ENCODE measurements at regions not wholly inside any gene's neighbourhood (a gene's known extent, or its start where the extent isn't known, plus 50 kb on each side); places are given as distances from the start of the nearest gene placed in this dataset.

- intact Hi-C loops (cut with micrococcal nuclease), result no loop called here
- Mint-ChIP-seq H3K4me3 (no peak overlapping the region), H3K27ac (no peak overlapping the region), H3K27me3 (ENCODE audit: low read depth) (no peaks in the 10 kb centered on the region), H3K4me1 (ENCODE audit: low read depth) (no peaks in the 10 kb centered on the region), H3K9me3 (peaks cover 1% of the 10 kb centered on the region), H3K36me3 (ENCODE audit: low read depth) (no peaks in the 10 kb centered on the region)
- DNase-seq, result no peak
- CTCF ChIA-PET, result no interaction called here
Measured at GRCh38 chr17:70888324-70888723, 719.0 kb downstream of the KCNJ2 start.

DNA sequence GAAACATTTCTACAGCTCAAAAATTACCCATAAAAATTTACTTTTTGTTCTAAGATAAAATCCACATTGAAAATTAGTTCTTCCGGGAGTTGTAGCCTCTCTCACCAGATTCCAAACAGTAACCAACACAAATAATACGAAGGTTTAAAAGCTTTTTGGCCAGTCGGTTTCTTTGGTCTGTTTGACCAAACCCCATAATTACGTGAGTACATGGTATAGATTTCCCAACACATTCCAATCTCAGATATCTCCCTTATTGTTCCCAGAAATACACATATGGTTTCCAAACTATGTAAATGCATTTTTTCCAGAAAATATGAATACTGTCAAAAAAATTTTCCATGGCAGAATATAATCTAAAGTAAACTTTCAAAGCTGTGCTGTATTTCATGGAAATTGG, 722.0 kb downstream of the KCNJ2 start:
- H3K36me3 Mint-ChIP-seq (ENCODE audit: low read depth), result no peaks in the 10 kb centered on the region
- no peak for DNase-seq
- no peak overlapping the region for H3K27ac Mint-ChIP-seq
- no peak overlapping the region for H3K4me3 Mint-ChIP-seq
- CTCF ChIA-PET, result no interaction called here
- H3K27me3 Mint-ChIP-seq (ENCODE audit: low read depth), result no peaks in the 10 kb centered on the region
- H3K9me3 Mint-ChIP-seq, result peaks cover 1% of the 10 kb centered on the region
- H3K4me1 Mint-ChIP-seq (ENCODE audit: low read depth), result no peaks in the 10 kb centered on the region
- intact Hi-C loops (cut with micrococcal nuclease), result no loop called here

DNA sequence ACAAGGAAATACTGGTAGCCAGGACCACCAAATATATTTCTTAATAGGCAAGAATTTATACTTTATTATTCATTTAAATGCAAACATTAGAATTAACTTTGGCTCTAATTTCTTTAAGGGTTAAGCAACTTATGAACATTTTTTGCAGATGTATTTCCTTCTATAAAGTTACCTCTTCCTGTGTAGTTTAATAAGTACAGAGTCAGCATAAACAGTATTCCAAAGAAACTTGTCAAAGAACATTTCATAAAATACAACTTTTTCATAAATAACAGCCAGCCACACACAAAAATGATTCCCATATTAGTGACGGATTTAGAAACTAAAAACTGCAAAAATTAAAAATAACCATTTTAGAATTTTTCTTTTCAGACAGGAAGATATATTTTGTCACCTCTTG, 723.2 kb downstream of the KCNJ2 start:
- H3K27ac Mint-ChIP-seq, result no peak overlapping the region
- H3K9me3 Mint-ChIP-seq, result peaks cover 5% of the 10 kb centered on the region
- CTCF ChIA-PET, result no interaction called here
- DNase-seq, result no peak
- no peaks in the 10 kb centered on the region for H3K36me3 Mint-ChIP-seq (ENCODE audit: low read depth)
- no peaks in the 10 kb centered on the region for H3K4me1 Mint-ChIP-seq (ENCODE audit: low read depth)
- no peaks in the 10 kb centered on the region for H3K27me3 Mint-ChIP-seq (ENCODE audit: low read depth)
- no peak overlapping the region for H3K4me3 Mint-ChIP-seq
- intact Hi-C loops (cut with micrococcal nuclease), result no loop called here

DNA sequence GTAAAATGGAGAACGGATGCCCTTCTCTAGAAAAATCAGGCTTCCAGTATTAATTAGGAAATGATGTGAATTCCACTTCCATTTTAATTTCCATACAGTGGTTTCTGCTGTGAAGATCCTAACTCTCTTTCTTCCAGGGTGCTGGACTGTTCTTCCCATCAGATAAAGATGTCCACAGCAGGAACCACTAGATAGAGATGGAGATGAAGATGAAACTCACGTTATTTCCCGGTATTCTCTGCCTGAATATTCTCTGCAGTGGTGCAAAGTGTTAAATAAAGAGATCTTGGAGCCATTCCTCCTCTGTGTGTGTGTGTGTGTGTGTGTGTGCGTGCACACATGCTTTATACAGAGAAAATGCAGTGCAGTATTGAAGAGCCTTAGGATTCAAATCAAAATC, 727.5 kb downstream of the KCNJ2 start:
- intact Hi-C loops (cut with micrococcal nuclease), result no loop called here

GRCh38 chr17:70897446-70897845, 728.1 kb downstream of the KCNJ2 start:
- CTCF ChIA-PET, result interaction anchor here (0.5 kb wide), 1 partner anchor 1782 kb away, joined by 4 read pairs; no protein-coding TSS in a partner anchor
- Mint-ChIP-seq H3K4me1 (ENCODE audit: low read depth) (no peaks in the 10 kb centered on the region), H3K9me3 (peaks cover 13% of the 10 kb centered on the region), H3K27me3 (ENCODE audit: low read depth) (no peaks in the 10 kb centered on the region), H3K4me3 (no peak overlapping the region), H3K27ac (no peak overlapping the region), H3K36me3 (ENCODE audit: low read depth) (no peaks in the 10 kb centered on the region)
- intact Hi-C loops (cut with micrococcal nuclease), result no loop called here
- DNase-seq, result no peak

More for the DNA sequence above, 727.5 kb downstream of the KCNJ2 start:
- H3K4me1 Mint-ChIP-seq (ENCODE audit: low read depth), result no peaks in the 10 kb centered on the region
- no peak for DNase-seq
- H3K36me3 Mint-ChIP-seq (ENCODE audit: low read depth), result no peaks in the 10 kb centered on the region
- no peaks in the 10 kb centered on the region for H3K27me3 Mint-ChIP-seq (ENCODE audit: low read depth)
- no peak overlapping the region for H3K4me3 Mint-ChIP-seq
- H3K27ac Mint-ChIP-seq, result no peak overlapping the region
- H3K9me3 Mint-ChIP-seq, result peaks cover 13% of the 10 kb centered on the region
- CTCF ChIA-PET, result no interaction called here

GRCh38 chr17:70901870-70902269, 732.5 kb downstream of the KCNJ2 start:
- CTCF ChIA-PET, result no interaction called here
- peaks cover 12% of the 10 kb centered on the region for H3K9me3 Mint-ChIP-seq
- intact Hi-C loops (cut with micrococcal nuclease), result no loop called here
- H3K27ac Mint-ChIP-seq, result no peak overlapping the region
- no peaks in the 10 kb centered on the region for H3K36me3 Mint-ChIP-seq (ENCODE audit: low read depth)
- no peaks in the 10 kb centered on the region for H3K27me3 Mint-ChIP-seq (ENCODE audit: low read depth)
- no peaks in the 10 kb centered on the region for H3K4me1 Mint-ChIP-seq (ENCODE audit: low read depth)
- DNase-seq, result no peak
- no peak overlapping the region for H3K4me3 Mint-ChIP-seq

- DNase-seq, result no peak
- no peak overlapping the region for H3K4me3 Mint-ChIP-seq
- no peaks in the 10 kb centered on the region for H3K36me3 Mint-ChIP-seq (ENCODE audit: low read depth)
- no peak overlapping the region for H3K27ac Mint-ChIP-seq
- peaks cover 5% of the 10 kb centered on the region for H3K9me3 Mint-ChIP-seq
- H3K27me3 Mint-ChIP-seq (ENCODE audit: low read depth), result no peaks in the 10 kb centered on the region
- CTCF ChIA-PET, result no interaction called here
- no peaks in the 10 kb centered on the region for H3K4me1 Mint-ChIP-seq (ENCODE audit: low read depth)
- intact Hi-C loops (cut with micrococcal nuclease), result no loop called here
Measured at GRCh38 chr17:70905796-70906195, 736.5 kb downstream of the KCNJ2 start.

DNA sequence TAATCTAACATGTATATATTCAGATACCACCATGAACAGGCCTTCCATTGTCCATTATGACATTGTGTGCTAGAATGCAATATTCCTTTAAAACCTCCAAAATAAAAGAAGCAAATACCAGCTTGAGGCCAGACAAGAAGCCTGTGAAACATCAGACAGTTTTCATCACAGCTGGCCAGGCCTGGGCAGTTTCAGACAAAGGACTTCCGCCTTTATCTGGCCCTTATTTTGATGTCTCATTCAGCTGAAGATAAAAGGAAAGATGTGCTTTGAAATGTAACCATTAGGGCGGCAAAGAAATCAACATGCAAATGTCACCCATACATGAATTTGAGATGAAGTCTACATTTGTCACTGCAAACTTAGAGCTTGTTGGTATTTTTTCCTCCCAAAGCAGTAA, 737.5 kb downstream of the KCNJ2 start:
- Mint-ChIP-seq H3K4me3 (no peak overlapping the region), H3K27me3 (ENCODE audit: low read depth) (no peaks in the 10 kb centered on the region), H3K27ac (no peak overlapping the region), H3K4me1 (ENCODE audit: low read depth) (no peaks in the 10 kb centered on the region), H3K9me3 (peaks cover 3% of the 10 kb centered on the region), H3K36me3 (ENCODE audit: low read depth) (no peaks in the 10 kb centered on the region)
- DNase-seq, result no peak
- intact Hi-C loops (cut with micrococcal nuclease), result no loop called here
- CTCF ChIA-PET, result interaction anchor here (0.6 kb wide), 1 partner anchor 1178 kb away, joined by 4 read pairs; no protein-coding TSS in a partner anchor

DNA sequence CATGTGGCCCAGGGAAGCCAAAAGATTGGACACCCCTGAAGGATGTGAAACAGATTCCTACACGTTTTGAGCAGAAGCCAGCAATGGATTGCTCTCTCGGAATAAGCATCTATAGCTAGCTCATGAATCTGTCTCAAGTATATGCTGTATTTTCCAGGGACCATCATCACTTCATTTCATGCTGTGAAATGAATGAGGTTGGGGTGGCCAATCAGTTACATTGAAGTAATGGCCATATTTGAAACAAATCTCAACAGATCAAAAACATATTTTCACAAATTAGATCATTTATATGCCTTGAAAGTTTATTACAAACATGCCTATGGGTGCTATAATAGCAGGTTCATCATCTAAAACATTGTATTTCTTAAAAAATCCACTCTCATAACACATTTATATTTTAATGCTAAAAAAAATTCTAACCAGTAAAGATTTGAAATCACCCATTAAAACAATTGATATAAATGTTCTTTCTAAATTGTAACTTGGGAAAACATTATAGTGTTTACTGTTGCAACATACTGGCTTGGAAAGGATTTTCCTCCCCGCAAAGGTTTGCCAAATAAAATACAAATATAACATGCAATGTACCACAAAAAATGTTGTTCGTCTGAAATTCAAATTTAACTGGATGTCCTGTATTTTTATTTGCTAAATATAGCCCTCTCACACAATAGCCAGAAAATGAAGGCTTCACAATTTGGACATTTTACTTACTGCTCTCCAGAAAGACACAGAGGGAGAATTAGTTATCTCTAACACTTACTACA, 743.6 kb downstream of the KCNJ2 start:
- Mint-ChIP-seq H3K36me3 (ENCODE audit: low read depth) (no peaks in the 10 kb centered on the region), H3K27me3 (ENCODE audit: low read depth) (no peaks in the 10 kb centered on the region), H3K4me3 (no peak overlapping the region), H3K4me1 (ENCODE audit: low read depth) (no peaks in the 10 kb centered on the region), H3K9me3 (peaks cover 19% of the 10 kb centered on the region), H3K27ac (no peak overlapping the region)
- intact Hi-C loops (cut with micrococcal nuclease), result no loop called here
- no peak for DNase-seq
- CTCF ChIA-PET, result no interaction called here

DNA sequence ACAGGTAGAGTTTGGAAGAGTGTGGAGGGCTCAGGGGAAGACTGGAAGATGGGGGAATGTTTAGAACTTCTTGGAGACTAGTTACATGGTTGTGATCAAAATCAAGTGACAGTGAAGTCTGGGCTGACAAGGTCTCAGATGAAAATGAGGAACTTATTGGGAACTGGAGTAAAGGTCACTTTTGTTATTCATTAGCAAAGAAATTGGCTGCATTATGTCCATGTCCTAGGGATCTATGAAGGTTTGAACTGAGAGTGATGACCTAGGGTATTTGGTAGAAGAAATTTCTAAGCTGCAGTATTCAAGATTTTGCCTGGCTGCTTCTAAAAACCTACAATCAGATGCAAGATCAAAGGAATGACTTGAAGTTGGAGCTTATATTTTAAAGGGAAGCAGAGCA, 747.1 kb downstream of the KCNJ2 start:
- Mint-ChIP-seq H3K4me1 (ENCODE audit: low read depth) (no peaks in the 10 kb centered on the region), H3K9me3 (peaks cover 24% of the 10 kb centered on the region), H3K27ac (no peak overlapping the region), H3K27me3 (ENCODE audit: low read depth) (no peaks in the 10 kb centered on the region), H3K36me3 (ENCODE audit: low read depth) (no peaks in the 10 kb centered on the region), H3K4me3 (no peak overlapping the region)
- intact Hi-C loops (cut with micrococcal nuclease), result no loop called here
- CTCF ChIA-PET, result no interaction called here
- DNase-seq, result no peak

GRCh38 chr17:70919241-70919640, 749.9 kb downstream of the KCNJ2 start:
- no peak overlapping the region for H3K27ac Mint-ChIP-seq
- H3K4me1 Mint-ChIP-seq (ENCODE audit: low read depth), result no peaks in the 10 kb centered on the region
- no peak for DNase-seq
- H3K27me3 Mint-ChIP-seq (ENCODE audit: low read depth), result no peaks in the 10 kb centered on the region
- H3K9me3 Mint-ChIP-seq, result peaks cover 22% of the 10 kb centered on the region
- no peaks in the 10 kb centered on the region for H3K36me3 Mint-ChIP-seq (ENCODE audit: low read depth)
- no peak overlapping the region for H3K4me3 Mint-ChIP-seq
- intact Hi-C loops (cut with micrococcal nuclease), result no loop called here
- CTCF ChIA-PET, result no interaction called here

GRCh38 chr17:70920416-70920815, 751.1 kb downstream of the KCNJ2 start:
- peaks cover 21% of the 10 kb centered on the region for H3K9me3 Mint-ChIP-seq
- H3K4me3 Mint-ChIP-seq, result no peak overlapping the region
- H3K36me3 Mint-ChIP-seq (ENCODE audit: low read depth), result no peaks in the 10 kb centered on the region
- H3K4me1 Mint-ChIP-seq (ENCODE audit: low read depth), result no peaks in the 10 kb centered on the region
- no peak overlapping the region for H3K27ac Mint-ChIP-seq
- intact Hi-C loops (cut with micrococcal nuclease), result no loop called here
- H3K27me3 Mint-ChIP-seq (ENCODE audit: low read depth), result no peaks in the 10 kb centered on the region
- no peak for DNase-seq
- CTCF ChIA-PET, result no interaction called here

DNA sequence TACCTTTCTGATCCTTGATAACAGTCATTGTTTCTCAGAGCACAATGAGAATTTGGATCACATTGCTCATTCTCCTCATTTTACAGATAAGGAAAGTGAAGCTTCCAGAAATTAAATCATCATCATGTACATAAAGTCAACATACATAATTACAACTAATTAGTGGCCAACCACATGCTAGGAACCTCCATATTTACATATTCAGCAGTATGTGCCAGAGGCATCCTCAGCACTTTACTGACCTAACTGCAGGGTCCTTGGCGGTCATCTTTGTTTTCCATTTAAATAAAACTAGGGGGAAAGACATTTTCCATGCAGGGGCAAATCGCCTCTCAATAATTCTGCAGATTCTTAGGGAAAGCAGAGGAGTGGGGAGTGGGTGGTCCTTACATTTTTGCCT, 752.9 kb downstream of the KCNJ2 start:
- intact Hi-C loops (cut with micrococcal nuclease), result no loop called here
- Mint-ChIP-seq H3K36me3 (ENCODE audit: low read depth) (no peaks in the 10 kb centered on the region), H3K27ac (no peak overlapping the region), H3K4me3 (no peak overlapping the region), H3K27me3 (ENCODE audit: low read depth) (no peaks in the 10 kb centered on the region), H3K4me1 (ENCODE audit: low read depth) (no peaks in the 10 kb centered on the region), H3K9me3 (peaks cover 10% of the 10 kb centered on the region)
- CTCF ChIA-PET, result no interaction called here
- no peak for DNase-seq

Measured in activated naive CD4-positive, alpha-beta T cell treated with anti-CD3 and anti-CD28 coated beads for 36 hours (primary cell).